Suprapubic skin (tissue), 3 donors: ENCODE measurements at regions not wholly inside any gene's neighbourhood (a gene's known extent, or its start where the extent isn't known, plus 50 kb on each side); places are given as distances from the start of the nearest gene placed in this dataset.

Experiments used
- POLR2AphosphoS5 ChIP-seq, 3 donors: sonication (generic); formaldehyde crosslinking; IDR thresholded peaks; one replicate each; pipeline ENCODE4 v1.6.1; 2017; ENCODE audit warnings: antibody characterized with exemption in 3 of 3
- TF ChIP-seq, protein P1 (sequence below), 2 donors: fragments of 200-600 bp in 1 of 2; fragments of 450-650 bp in 1 of 2; sonication (generic) in 1 of 2; IDR thresholded peaks; one replicate each; pipeline ENCODE4 v1.5.1; 2016 to 2019; ENCODE audit warnings: antibody characterized with exemption in 2 of 2, mild to moderate bottlenecking in 1 of 2, moderate library complexity in 1 of 2

DNA sequence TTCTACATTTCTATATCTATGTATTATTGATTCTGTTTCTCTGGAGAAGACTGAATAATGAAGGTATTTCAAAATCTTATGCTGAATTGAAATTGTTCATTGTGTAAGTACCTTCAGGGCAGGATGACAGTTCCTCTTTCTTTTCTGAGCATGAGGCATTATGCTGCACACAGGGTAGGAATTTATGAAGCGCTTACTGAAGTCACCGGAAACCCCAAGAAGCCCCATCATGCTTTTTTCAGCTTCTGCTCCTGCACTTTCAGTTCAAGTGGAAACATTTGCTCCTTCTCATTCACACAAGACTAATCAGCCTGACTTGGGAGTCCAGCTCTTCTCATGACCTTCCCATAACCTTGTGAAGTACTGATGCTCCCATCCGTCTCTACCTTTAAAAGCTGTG lies 314.7 kb upstream of the SORL1-AS1 start:
- TF ChIP-seq, protein P1, sequence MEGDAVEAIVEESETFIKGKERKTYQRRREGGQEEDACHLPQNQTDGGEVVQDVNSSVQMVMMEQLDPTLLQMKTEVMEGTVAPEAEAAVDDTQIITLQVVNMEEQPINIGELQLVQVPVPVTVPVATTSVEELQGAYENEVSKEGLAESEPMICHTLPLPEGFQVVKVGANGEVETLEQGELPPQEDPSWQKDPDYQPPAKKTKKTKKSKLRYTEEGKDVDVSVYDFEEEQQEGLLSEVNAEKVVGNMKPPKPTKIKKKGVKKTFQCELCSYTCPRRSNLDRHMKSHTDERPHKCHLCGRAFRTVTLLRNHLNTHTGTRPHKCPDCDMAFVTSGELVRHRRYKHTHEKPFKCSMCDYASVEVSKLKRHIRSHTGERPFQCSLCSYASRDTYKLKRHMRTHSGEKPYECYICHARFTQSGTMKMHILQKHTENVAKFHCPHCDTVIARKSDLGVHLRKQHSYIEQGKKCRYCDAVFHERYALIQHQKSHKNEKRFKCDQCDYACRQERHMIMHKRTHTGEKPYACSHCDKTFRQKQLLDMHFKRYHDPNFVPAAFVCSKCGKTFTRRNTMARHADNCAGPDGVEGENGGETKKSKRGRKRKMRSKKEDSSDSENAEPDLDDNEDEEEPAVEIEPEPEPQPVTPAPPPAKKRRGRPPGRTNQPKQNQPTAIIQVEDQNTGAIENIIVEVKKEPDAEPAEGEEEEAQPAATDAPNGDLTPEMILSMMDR (IDR thresholded peaks at IDR 0.05), result no peak
- no peak for TF ChIP-seq POLR2AphosphoS5 (IDR thresholded peaks at IDR 0.05)
